HepG2 (cell line): ENCODE measurements at regions not wholly inside any gene's neighbourhood (a gene's known extent, or its start where the extent isn't known, plus 50 kb on each side); places are given as distances from the start of the nearest gene placed in this dataset.

Experiments
- NFIC ChIP-seq: IDR thresholded peaks from 2 replicates; pipeline ENCODE4 v1.6.1; 2012; ENCODE audit warnings: mild to moderate bottlenecking, low read length, inconsistent platforms
- REPIN1 ChIP-seq: sonication (generic); formaldehyde crosslinking; IDR thresholded peaks from 2 replicates; pipeline ENCODE4 v1.8.0; 2022; ENCODE audit warnings: missing genetic modification reagents, low read depth, mild to moderate bottlenecking, borderline replicate concordance
- RXRB ChIP-seq: IDR thresholded peaks from 2 replicates; pipeline ENCODE4 v1.6.1; 2016; ENCODE audit warnings: borderline replicate concordance, missing genetic modification reagents, missing compliant biosample characterization
- TCF12 ChIP-seq, 2 experiments: fragments of 450-650 bp in 1 of 2; sonication (generic) in 1 of 2; formaldehyde crosslinking in 1 of 2; IDR thresholded peaks; 2 replicates each; pipeline versions ENCODE4 v1.6.1 to v1.8.0; 2017 to 2022; ENCODE audit warnings: antibody characterized with exemption in 1 of 2, mild to moderate bottlenecking in 1 of 2, missing genetic modification reagents in 1 of 2, moderate library complexity in 1 of 2
- ZNF451 ChIP-seq: sonication (generic); formaldehyde crosslinking; IDR thresholded peaks from 2 replicates; pipeline ENCODE4 v1.5.0; 2020; ENCODE audit warnings: mild to moderate bottlenecking, missing genetic modification reagents
- ZNF646 ChIP-seq: sonication (generic); formaldehyde crosslinking; IDR thresholded peaks from 2 replicates; pipeline ENCODE4 v1.9.0; 2021; ENCODE audit warnings: mild to moderate bottlenecking, missing genetic modification reagents
- ZNF670 ChIP-seq: sonication (generic); formaldehyde crosslinking; IDR thresholded peaks from 2 replicates; pipeline ENCODE4 v1.8.0; 2022; ENCODE audit warnings: mild to moderate bottlenecking, missing genetic modification reagents, borderline replicate concordance
- ZNF672 ChIP-seq: sonication (generic); formaldehyde crosslinking; IDR thresholded peaks from 2 replicates; pipeline ENCODE4 v1.8.1; 2022; ENCODE audit warnings: missing genetic modification reagents
- ZNF75D ChIP-seq: sonication (generic); formaldehyde crosslinking; IDR thresholded peaks from 2 replicates; pipeline ENCODE4 v1.8.1; 2023; ENCODE audit warnings: missing genetic modification reagents, mild to moderate bottlenecking, borderline replicate concordance
- ZNF788 ChIP-seq: sonication (generic); formaldehyde crosslinking; IDR thresholded peaks from 2 replicates; pipeline ENCODE4 v1.5.0; 2020; ENCODE audit warnings: mild to moderate bottlenecking, missing genetic modification reagents, borderline replicate concordance

- TF ChIP-seq ZNF646 (CRISPR knock-in tag): peak; percentile 67; the same call in 1 of the 2 replicates
- TF ChIP-seq ZNF75D (CRISPR knock-in tag): no peak
- no peak for TF ChIP-seq NFIC
- TF ChIP-seq ZNF670 (CRISPR knock-in tag): no peak
- no peak for TF ChIP-seq ZNF451 (CRISPR knock-in tag)
- no peak for TF ChIP-seq RXRB (CRISPR knock-in tag)
- TF ChIP-seq ZNF788: no peak
- no peak for TF ChIP-seq REPIN1 (CRISPR knock-in tag)
- no peak for TF ChIP-seq TCF12 (IDR thresholded peaks at IDR 0.05)
- TF ChIP-seq TCF12 (CRISPR knock-in tag; IDR thresholded peaks at IDR 0.05): no peak
- TF ChIP-seq ZNF672 (CRISPR knock-in tag): no peak
- TF ChIP-seq, all 625 proteins: peak for 8
These were observed 494.6 kb downstream of the GADD45G start (continued) for GRCh38 chr9:90099262-90099963.
